ENCODE measurements at regions not wholly inside any gene's neighbourhood (a gene's known extent, or its start where the extent isn't known, plus 50 kb on each side); places are given as distances from the start of the nearest gene placed in this dataset.

DNA sequence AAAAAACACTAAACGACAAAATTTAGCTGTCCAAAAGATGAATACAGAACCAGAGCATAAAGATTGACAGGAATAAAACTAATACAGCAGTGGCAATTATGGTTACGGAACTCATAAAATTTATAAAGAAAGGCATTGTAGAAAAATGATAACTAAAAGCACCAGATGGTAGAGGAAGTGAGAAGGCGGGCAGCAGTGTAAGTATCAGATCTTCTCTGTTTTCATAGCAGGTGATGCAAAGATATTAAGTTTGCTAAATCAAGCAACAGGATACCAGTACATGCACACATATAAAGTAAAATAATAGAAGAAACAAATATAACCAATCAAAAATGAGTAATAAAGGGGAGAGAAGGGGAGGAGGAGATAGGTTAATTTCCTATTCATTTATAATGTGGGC, 103.9 kb upstream of the MEX3C start:
- H3K4ac ChIP-seq (replicated peaks; ENCODE audit: insufficient read length, low read depth, low read length), result no peak overlapping the region
- H3K79me1 ChIP-seq (ENCODE audit: low read depth, low read length), result no peaks in the 10 kb centered on the region
- no peak for TF ChIP-seq BACH1 (IDR thresholded peaks at IDR 0.05; ENCODE audit: low read length)
- TF ChIP-seq TCF12 (IDR thresholded peaks at IDR 0.05; ENCODE audit: low read depth, low read length), result no peak
- TF ChIP-seq RBBP5 (IDR thresholded peaks at IDR 0.05; ENCODE audit: borderline replicate concordance, low read depth, low read length), result no peak
- no peak for TF ChIP-seq SIN3A (conservative IDR thresholded peaks at IDR 0.05 in 1 of 2, IDR thresholded peaks at IDR 0.05 in 1 of 2; ENCODE audit: low read depth in 1 of 2, low read length in 2 of 2)
- TF ChIP-seq YY1 (IDR thresholded peaks at IDR 0.05; ENCODE audit: low read depth, low read length), result no peak
- TF ChIP-seq JUND (IDR thresholded peaks at IDR 0.05; ENCODE audit: low read length), result no peak
- TF ChIP-seq HDAC2 (IDR thresholded peaks at IDR 0.05; ENCODE audit: borderline replicate concordance in 1 of 2, low read depth in 2 of 2, low read length in 2 of 2), result no peak
- H3K27me3 ChIP-seq (replicated peaks in 1 of 4; ENCODE audit: control insufficient read depth in 3 of 4, extremely low read depth in 1 of 4, insufficient read depth in 3 of 4, low read length in 3 of 4), result no peaks in the 10 kb centered on the region
- ChIA-PET POLR2A (ENCODE audit: partially characterized antibody) (no interaction called here), CTCF (ENCODE audit: partially characterized antibody) (no interaction called here)
- H2BK15ac ChIP-seq (ENCODE audit: low read length), result no peak overlapping the region
- H3K56ac ChIP-seq (replicated peaks; ENCODE audit: insufficient read length, low read depth, low read length), result no peak overlapping the region
- H2BK120ac ChIP-seq (replicated peaks; ENCODE audit: low read depth, low read length), result no peak overlapping the region
- no peak overlapping the region for H4K8ac ChIP-seq (ENCODE audit: extremely low read depth, insufficient read depth, low read length)
- H3K9me3 ChIP-seq (ENCODE audit: insufficient read depth in 2 of 2, low read depth in 1 of 2, low read length in 1 of 2), result no peaks in the 10 kb centered on the region
- no peak overlapping the region for H3K4me3 ChIP-seq (ENCODE audit: extremely low read depth in 1 of 4, insufficient read depth in 2 of 4, low read depth in 3 of 4, low read length in 4 of 4)
- H3K4me2 ChIP-seq (ENCODE audit: insufficient read depth in 1 of 2, low read depth in 2 of 2, low read length in 2 of 2), result no peak overlapping the region
- no peak overlapping the region for H2BK12ac ChIP-seq (ENCODE audit: low read depth, low read length)
- H3K27ac ChIP-seq (ENCODE audit: low read depth, low read length), result no peak overlapping the region
- FAIRE-seq, result no peak
- no peak overlapping the region for H3K23ac ChIP-seq (ENCODE audit: insufficient read length)
- H3K14ac ChIP-seq (ENCODE audit: insufficient read length), result no peak overlapping the region
- WGBS, 2 experiments (ENCODE audit: extremely low coverage in 1 of 2, insufficient coverage in 1 of 2, insufficient read length in 1 of 2, insufficient replicate concordance in 2 of 2, low coverage in 1 of 2, low lambda C conversion rate in 2 of 2, missing lambda C conversion rate in 1 of 2), result 90% methylated on average over 3 of the region's 3 CpGs; no CpG with 5 or more reads in 1 of the 2 experiments
- no peak overlapping the region for H3K9ac ChIP-seq (replicated peaks in 1 of 4; ENCODE audit: extremely low read depth in 1 of 4, low read depth in 3 of 4, low read length in 3 of 4)
- no peaks in the 10 kb centered on the region for H3K36me3 ChIP-seq (ENCODE audit: control insufficient read depth in 2 of 4, insufficient read depth in 4 of 4, low read length in 3 of 4)
- no peak overlapping the region for H2AFZ ChIP-seq (ENCODE audit: low read length)
- H3K18ac ChIP-seq (ENCODE audit: extremely low read depth, low read length), result no peak overlapping the region
- H3K23me2 ChIP-seq (ENCODE audit: low read depth, low read length), result no peaks in the 10 kb centered on the region
- H3K79me2 ChIP-seq (ENCODE audit: control insufficient read depth in 1 of 2, insufficient read depth in 2 of 2, low read length in 2 of 2), result no peaks in the 10 kb centered on the region
- no peak overlapping the region for H2BK5ac ChIP-seq (ENCODE audit: low read depth, low read length)
- H4K20me1 ChIP-seq (replicated peaks in 1 of 2; ENCODE audit: control insufficient read depth in 1 of 2, insufficient read depth in 2 of 2, low read length in 2 of 2), result no peaks in the 10 kb centered on the region
- no peak overlapping the region for H2BK20ac ChIP-seq (ENCODE audit: low read length)
- no peaks in the 10 kb centered on the region for H3K4me1 ChIP-seq (replicated peaks in 1 of 4; ENCODE audit: control insufficient read depth in 3 of 4, insufficient read depth in 4 of 4, low read length in 3 of 4)
- DNase-seq (ENCODE audit: low read depth in 1 of 2, low spot score in 2 of 2), result no peak
- no peak overlapping the region for H4K5ac ChIP-seq (ENCODE audit: insufficient read length, low read depth, low read length)
- no peak overlapping the region for H2AK5ac ChIP-seq (ENCODE audit: low read depth, low read length)
- H4K91ac ChIP-seq (replicated peaks; ENCODE audit: insufficient read length, low read length), result no peak overlapping the region
